ENCODE measurements at regions not wholly inside any gene's neighbourhood (a gene's known extent, or its start where the extent isn't known, plus 50 kb on each side); places are given as distances from the start of the nearest gene placed in this dataset.

DNA sequence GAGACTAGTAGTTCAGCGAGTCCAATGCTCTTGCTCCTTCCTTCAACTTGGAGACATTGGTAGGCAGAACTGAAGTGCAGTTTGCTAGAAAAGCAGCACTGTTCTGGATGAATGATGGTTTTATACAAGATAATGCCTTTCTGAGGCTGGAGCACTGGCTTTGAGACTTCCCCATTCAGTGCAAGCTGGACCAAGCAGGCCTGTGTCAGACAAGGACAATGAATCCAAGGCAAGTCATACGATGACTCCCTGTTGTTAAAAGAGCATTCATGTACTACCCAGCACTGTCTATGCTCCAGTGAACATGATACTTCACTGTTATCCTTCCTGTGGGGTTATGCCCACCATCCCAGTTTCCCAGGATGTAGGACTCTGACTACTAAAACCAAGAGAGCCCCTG is 242.3 kb upstream of the RAG2 start:
- Histone ChIP-seq H3K9ac (ENCODE audit: insufficient read depth, low read depth, low read length) (no peak overlapping the region), H3K27me3 (ENCODE audit: control insufficient read depth in 1 of 2, insufficient read depth in 2 of 2, low read length in 2 of 2) (no peaks in the 10 kb centered on the region), H3K4me3 (replicated peaks in 1 of 3; ENCODE audit: insufficient read depth in 1 of 3, low read depth in 2 of 3, low read length in 3 of 3) (no peak overlapping the region), H3K79me2 (ENCODE audit: insufficient read depth, low read length) (no peaks in the 10 kb centered on the region), H4K20me1 (ENCODE audit: insufficient read depth, low read length) (no peaks in the 10 kb centered on the region), H3K9me3 (ENCODE audit: low read length) (no peaks in the 10 kb centered on the region), H3K4me1 (ENCODE audit: insufficient read depth, low read length) (no peaks in the 10 kb centered on the region), H3K27ac (ENCODE audit: extremely low read length, insufficient read depth, low read length) (no peak overlapping the region), H3K36me3 (replicated peaks in 1 of 2; ENCODE audit: control insufficient read depth in 1 of 2, insufficient read depth in 2 of 2, low read length in 2 of 2) (no peaks in the 10 kb centered on the region), H2AFZ (ENCODE audit: low read length) (no peak overlapping the region), H3K4me2 (ENCODE audit: low read depth, low read length) (no peak overlapping the region)
- WGBS (ENCODE audit: low lambda C conversion rate): 0% methylated on average over 1 of the region's 2 CpGs
- in situ Hi-C loops (cut with HindIII; ENCODE audit: extremely low pct_ligation_motif_present, low pct_unique_long_range_greater_than_20kb) (no loop called here), intact Hi-C loops (cut with micrococcal nuclease; ENCODE audit: unreplicated experiment) (no loop called here)
- BruUV-seq (replicated peaks): no TSS peak
- ChIA-PET CTCF (ENCODE audit: low intra/inter-chr PET ratio, low total read pairs) (no interaction called here), POLR2A (no interaction called here)
- ATAC-seq (no peak), DNase-seq (ENCODE audit: low spot score) (no peak), FAIRE-seq (no peak)
- TF ChIP-seq KLF6 (CRISPR knock-in tag; IDR thresholded peaks at IDR 0.05): no peak
- TF ChIP-seq, protein P1, sequence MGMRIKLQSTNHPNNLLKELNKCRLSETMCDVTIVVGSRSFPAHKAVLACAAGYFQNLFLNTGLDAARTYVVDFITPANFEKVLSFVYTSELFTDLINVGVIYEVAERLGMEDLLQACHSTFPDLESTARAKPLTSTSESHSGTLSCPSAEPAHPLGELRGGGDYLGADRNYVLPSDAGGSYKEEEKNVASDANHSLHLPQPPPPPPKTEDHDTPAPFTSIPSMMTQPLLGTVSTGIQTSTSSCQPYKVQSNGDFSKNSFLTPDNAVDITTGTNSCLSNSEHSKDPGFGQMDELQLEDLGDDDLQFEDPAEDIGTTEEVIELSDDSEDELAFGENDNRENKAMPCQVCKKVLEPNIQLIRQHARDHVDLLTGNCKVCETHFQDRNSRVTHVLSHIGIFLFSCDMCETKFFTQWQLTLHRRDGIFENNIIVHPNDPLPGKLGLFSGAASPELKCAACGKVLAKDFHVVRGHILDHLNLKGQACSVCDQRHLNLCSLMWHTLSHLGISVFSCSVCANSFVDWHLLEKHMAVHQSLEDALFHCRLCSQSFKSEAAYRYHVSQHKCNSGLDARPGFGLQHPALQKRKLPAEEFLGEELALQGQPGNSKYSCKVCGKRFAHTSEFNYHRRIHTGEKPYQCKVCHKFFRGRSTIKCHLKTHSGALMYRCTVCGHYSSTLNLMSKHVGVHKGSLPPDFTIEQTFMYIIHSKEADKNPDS (CRISPR knock-in tag; IDR thresholded peaks at IDR 0.05): no peak
- TF ChIP-seq PHF8 (CRISPR knock-in tag; IDR thresholded peaks at IDR 0.05): no peak
- TF ChIP-seq, protein P2, sequence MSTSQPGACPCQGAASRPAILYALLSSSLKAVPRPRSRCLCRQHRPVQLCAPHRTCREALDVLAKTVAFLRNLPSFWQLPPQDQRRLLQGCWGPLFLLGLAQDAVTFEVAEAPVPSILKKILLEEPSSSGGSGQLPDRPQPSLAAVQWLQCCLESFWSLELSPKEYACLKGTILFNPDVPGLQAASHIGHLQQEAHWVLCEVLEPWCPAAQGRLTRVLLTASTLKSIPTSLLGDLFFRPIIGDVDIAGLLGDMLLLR (CRISPR knock-in tag; IDR thresholded peaks at IDR 0.05): no peak
- no peak for TF ChIP-seq ZNF724P (CRISPR knock-in tag; IDR thresholded peaks at IDR 0.05; ENCODE audit: borderline replicate concordance)
- TF ChIP-seq ZNF749 (CRISPR knock-in tag; IDR thresholded peaks at IDR 0.05; ENCODE audit: borderline replicate concordance): no peak
- TF ChIP-seq KDM4B (CRISPR knock-in tag; IDR thresholded peaks at IDR 0.05): no peak
- TF ChIP-seq SETDB1 (CRISPR knock-in tag; IDR thresholded peaks at IDR 0.05; ENCODE audit: borderline replicate concordance): no peak

Data from HepG2 (cell line).